ENCODE measurements at regions not wholly inside any gene's neighbourhood (a gene's known extent, or its start where the extent isn't known, plus 50 kb on each side); places are given as distances from the start of the nearest gene placed in this dataset.
"Not testable (repeated sequence)": the region's sequence is repeated elsewhere in the genome, so short reads cannot be mapped to it uniquely, and the experiment has no call there.

GRCh38 chr2:111423184-111423583 is 302.5 kb downstream of the BCL2L11 start:
- H4K91ac ChIP-seq (ENCODE audit: insufficient read length, low read depth, low read length); H2AK5ac ChIP-seq (ENCODE audit: insufficient read length, low read length); H3K4me1 ChIP-seq (ENCODE audit: insufficient read depth, low read length); H2BK5ac ChIP-seq (ENCODE audit: insufficient read length, low read length); H4K8ac ChIP-seq (replicated peaks; ENCODE audit: insufficient read length, low read depth, low read length); DNase-seq; H4K5ac ChIP-seq (ENCODE audit: insufficient read length, low read depth, low read length); H3K14ac ChIP-seq (ENCODE audit: insufficient read depth, low read length); H3K27me3 ChIP-seq (ENCODE audit: insufficient read depth, low read length); H3K9me3 Mint-ChIP-seq; H2BK120ac ChIP-seq (ENCODE audit: low read depth, low read length, poor library complexity, severe bottlenecking); H2AFZ ChIP-seq (ENCODE audit: low read length); H3K18ac ChIP-seq (ENCODE audit: insufficient read length, low read depth, low read length); H3K27ac Mint-ChIP-seq; H3K79me1 ChIP-seq (ENCODE audit: insufficient read depth, low read depth, low read length, poor library complexity, severe bottlenecking); H2BK12ac ChIP-seq (ENCODE audit: insufficient read length, low read depth, low read length); H3K27ac ChIP-seq (ENCODE audit: insufficient read length, low read depth, low read length); H3K4me2 ChIP-seq (ENCODE audit: insufficient read depth, insufficient read length, low read length); H3K36me3 Mint-ChIP-seq (ENCODE audit: insufficient read depth in 1 of 3, low read depth in 3 of 3); H3K79me2 ChIP-seq (ENCODE audit: insufficient read depth, low read length); H2BK15ac ChIP-seq (ENCODE audit: low read depth, low read length); H3K23ac ChIP-seq (ENCODE audit: insufficient read length, low read depth, low read length); H3K9me3 ChIP-seq (ENCODE audit: control insufficient read depth, low read depth, low read length); H3K9ac ChIP-seq (ENCODE audit: extremely low read depth, insufficient read length, low read length); H3K4ac ChIP-seq (ENCODE audit: low read depth, low read length); H3K27me3 Mint-ChIP-seq (ENCODE audit: low read depth); H3K23me2 ChIP-seq (ENCODE audit: insufficient read length, low read depth, low read length, poor library complexity, severe bottlenecking); H2BK20ac ChIP-seq (ENCODE audit: low read depth, low read length, poor library complexity, severe bottlenecking); H4K20me1 ChIP-seq (ENCODE audit: control insufficient read depth, insufficient read depth, insufficient read length); H3K56ac ChIP-seq (ENCODE audit: insufficient read length, low read depth, low read length); H3K4me3 Mint-ChIP-seq; H3T11ph ChIP-seq (ENCODE audit: low read length): not testable (repeated sequence)
- WGBS (ENCODE audit: extremely low coverage, insufficient read length, low lambda C conversion rate) = no CpG with 5 or more reads among the region's 7 CpGs
- H3K4me1 Mint-ChIP-seq = peaks cover 8 to 10% of the 10 kb centered on the region in 2 experiments

- H2BK12ac ChIP-seq (ENCODE audit: insufficient read length, low read depth, low read length); H3K4me1 ChIP-seq (ENCODE audit: insufficient read depth, low read length); H2AFZ ChIP-seq (ENCODE audit: low read length); H3K4me3 Mint-ChIP-seq; H3K23me2 ChIP-seq (ENCODE audit: insufficient read length, low read depth, low read length, poor library complexity, severe bottlenecking); H4K20me1 ChIP-seq (ENCODE audit: control insufficient read depth, insufficient read depth, insufficient read length); H3K79me1 ChIP-seq (ENCODE audit: insufficient read depth, low read depth, low read length, poor library complexity, severe bottlenecking); H3K23ac ChIP-seq (ENCODE audit: insufficient read length, low read depth, low read length); H3K4ac ChIP-seq (ENCODE audit: low read depth, low read length); H3K36me3 Mint-ChIP-seq (ENCODE audit: insufficient read depth in 1 of 3, low read depth in 3 of 3); H3K27me3 ChIP-seq (ENCODE audit: insufficient read depth, low read length); DNase-seq; H3K9ac ChIP-seq (ENCODE audit: extremely low read depth, insufficient read length, low read length); H2BK20ac ChIP-seq (ENCODE audit: low read depth, low read length, poor library complexity, severe bottlenecking); H3T11ph ChIP-seq (ENCODE audit: low read length); H2BK120ac ChIP-seq (ENCODE audit: low read depth, low read length, poor library complexity, severe bottlenecking); H2BK15ac ChIP-seq (ENCODE audit: low read depth, low read length); H3K9me3 Mint-ChIP-seq; H2BK5ac ChIP-seq (ENCODE audit: insufficient read length, low read length); H3K27ac ChIP-seq (ENCODE audit: insufficient read length, low read depth, low read length); H4K5ac ChIP-seq (ENCODE audit: insufficient read length, low read depth, low read length); H3K27ac Mint-ChIP-seq; H3K4me2 ChIP-seq (ENCODE audit: insufficient read depth, insufficient read length, low read length); H3K9me3 ChIP-seq (ENCODE audit: control insufficient read depth, low read depth, low read length); H3K27me3 Mint-ChIP-seq (ENCODE audit: low read depth); H3K14ac ChIP-seq (ENCODE audit: insufficient read depth, low read length); H2AK5ac ChIP-seq (ENCODE audit: insufficient read length, low read length); H3K79me2 ChIP-seq (ENCODE audit: insufficient read depth, low read length); H3K4me1 Mint-ChIP-seq; H4K91ac ChIP-seq (ENCODE audit: insufficient read length, low read depth, low read length); H4K8ac ChIP-seq (replicated peaks; ENCODE audit: insufficient read length, low read depth, low read length); H3K18ac ChIP-seq (ENCODE audit: insufficient read length, low read depth, low read length); H3K56ac ChIP-seq (ENCODE audit: insufficient read length, low read depth, low read length): not testable (repeated sequence)
- WGBS (ENCODE audit: extremely low coverage, insufficient read length, low lambda C conversion rate) = no CpG with 5 or more reads among the region's 6 CpGs
Measured at GRCh38 chr2:111424176-111424575, 303.5 kb downstream of the BCL2L11 start.

Measured in H9 (cell line).